ENCODE measurements at regions not wholly inside any gene's neighbourhood (a gene's known extent, or its start where the extent isn't known, plus 50 kb on each side); places are given as distances from the start of the nearest gene placed in this dataset.
"Not testable (repeated sequence)": the region's sequence is repeated elsewhere in the genome, so short reads cannot be mapped to it uniquely, and the experiment has no call there.

DNA sequence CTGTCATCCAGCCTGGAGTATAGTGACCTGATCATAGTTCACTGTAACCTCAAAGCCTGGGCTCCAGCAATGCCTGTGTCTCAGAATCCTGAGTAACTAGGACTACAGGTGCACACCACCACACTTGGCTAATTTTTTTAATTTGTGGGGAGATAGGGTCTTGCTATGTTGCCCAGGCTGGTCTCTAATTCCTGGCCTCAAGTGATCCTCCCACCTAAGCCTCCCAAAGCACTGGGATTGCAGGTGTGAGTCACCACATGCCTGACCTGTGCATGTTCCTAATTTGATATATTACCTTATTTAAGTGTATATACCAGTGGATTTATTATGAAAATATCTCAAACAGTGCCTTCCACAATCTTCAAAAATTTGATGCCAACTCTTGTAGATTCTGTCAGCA lies 123.6 kb upstream of the XIRP2 start:
- TF ChIP-seq, protein P1, sequence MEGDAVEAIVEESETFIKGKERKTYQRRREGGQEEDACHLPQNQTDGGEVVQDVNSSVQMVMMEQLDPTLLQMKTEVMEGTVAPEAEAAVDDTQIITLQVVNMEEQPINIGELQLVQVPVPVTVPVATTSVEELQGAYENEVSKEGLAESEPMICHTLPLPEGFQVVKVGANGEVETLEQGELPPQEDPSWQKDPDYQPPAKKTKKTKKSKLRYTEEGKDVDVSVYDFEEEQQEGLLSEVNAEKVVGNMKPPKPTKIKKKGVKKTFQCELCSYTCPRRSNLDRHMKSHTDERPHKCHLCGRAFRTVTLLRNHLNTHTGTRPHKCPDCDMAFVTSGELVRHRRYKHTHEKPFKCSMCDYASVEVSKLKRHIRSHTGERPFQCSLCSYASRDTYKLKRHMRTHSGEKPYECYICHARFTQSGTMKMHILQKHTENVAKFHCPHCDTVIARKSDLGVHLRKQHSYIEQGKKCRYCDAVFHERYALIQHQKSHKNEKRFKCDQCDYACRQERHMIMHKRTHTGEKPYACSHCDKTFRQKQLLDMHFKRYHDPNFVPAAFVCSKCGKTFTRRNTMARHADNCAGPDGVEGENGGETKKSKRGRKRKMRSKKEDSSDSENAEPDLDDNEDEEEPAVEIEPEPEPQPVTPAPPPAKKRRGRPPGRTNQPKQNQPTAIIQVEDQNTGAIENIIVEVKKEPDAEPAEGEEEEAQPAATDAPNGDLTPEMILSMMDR (IDR thresholded peaks at IDR 0.05), result no peak
- no peak for DNase-seq (ENCODE audit: low spot score)
- no peaks in the 10 kb centered on the region for H3K27me3 ChIP-seq
- no peaks in the 10 kb centered on the region for H3K9me3 ChIP-seq
- no peak overlapping the region for H3K27ac ChIP-seq
- H3K4me3 ChIP-seq, result no peak overlapping the region
- H3K4me1 ChIP-seq, result no peaks in the 10 kb centered on the region
- no peaks in the 10 kb centered on the region for H3K36me3 ChIP-seq

DNA sequence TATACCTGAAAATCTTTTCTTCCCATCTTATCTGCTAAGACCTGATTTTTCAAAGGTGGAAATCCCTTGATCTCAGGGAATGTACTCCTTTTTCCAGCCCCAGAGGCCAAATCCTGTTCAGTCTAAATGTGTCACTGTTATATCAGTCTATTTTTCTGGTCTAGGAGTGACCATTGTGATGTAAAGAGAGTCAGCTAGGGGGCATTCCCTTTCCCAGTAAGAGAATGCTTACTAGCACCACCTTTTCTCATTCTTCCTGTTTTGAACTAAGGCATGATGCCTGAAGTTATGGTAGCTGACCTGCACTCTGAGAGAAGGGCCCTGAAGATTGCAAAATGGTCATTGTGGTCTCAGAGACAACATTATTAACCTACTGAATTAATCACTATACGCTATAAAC lies 124.1 kb upstream of the XIRP2 start:
- H3K27me3 ChIP-seq, result no peaks in the 10 kb centered on the region
- H3K9me3 ChIP-seq, result no peaks in the 10 kb centered on the region
- H3K27ac ChIP-seq, result no peak overlapping the region
- no peak overlapping the region for H3K4me3 ChIP-seq
- H3K4me1 ChIP-seq, result no peaks in the 10 kb centered on the region
- TF ChIP-seq, protein P1 (IDR thresholded peaks at IDR 0.05), result no peak
- no peak for DNase-seq (ENCODE audit: low spot score)
- H3K36me3 ChIP-seq, result no peaks in the 10 kb centered on the region

DNA sequence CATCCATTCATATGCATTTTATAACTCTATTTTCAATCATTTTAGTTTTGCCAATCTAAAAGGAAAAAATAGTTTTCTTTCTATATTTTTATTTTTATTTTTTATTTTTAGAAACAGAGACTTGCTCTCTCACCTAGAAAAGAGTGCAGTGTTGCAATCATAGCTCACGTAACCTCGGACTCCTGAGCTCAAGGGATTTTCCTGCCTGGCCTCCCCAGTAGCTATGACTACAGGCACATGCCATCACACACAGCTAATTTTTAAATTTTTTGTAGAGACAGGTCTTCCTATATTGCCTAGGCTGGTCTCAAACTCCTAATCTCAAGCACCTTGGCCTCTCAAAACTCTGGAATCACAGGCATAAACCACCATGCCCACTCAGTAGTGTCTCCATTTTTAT lies 125.5 kb upstream of the XIRP2 start:
- TF ChIP-seq, protein P1 (IDR thresholded peaks at IDR 0.05), result no peak
- Histone ChIP-seq H3K36me3 (no peaks in the 10 kb centered on the region), H3K9me3 (no peaks in the 10 kb centered on the region), H3K4me3 (no peak overlapping the region), H3K27me3 (no peaks in the 10 kb centered on the region), H3K4me1 (no peaks in the 10 kb centered on the region), H3K27ac (no peak overlapping the region)
- DNase-seq (ENCODE audit: low spot score), result no peak

DNA sequence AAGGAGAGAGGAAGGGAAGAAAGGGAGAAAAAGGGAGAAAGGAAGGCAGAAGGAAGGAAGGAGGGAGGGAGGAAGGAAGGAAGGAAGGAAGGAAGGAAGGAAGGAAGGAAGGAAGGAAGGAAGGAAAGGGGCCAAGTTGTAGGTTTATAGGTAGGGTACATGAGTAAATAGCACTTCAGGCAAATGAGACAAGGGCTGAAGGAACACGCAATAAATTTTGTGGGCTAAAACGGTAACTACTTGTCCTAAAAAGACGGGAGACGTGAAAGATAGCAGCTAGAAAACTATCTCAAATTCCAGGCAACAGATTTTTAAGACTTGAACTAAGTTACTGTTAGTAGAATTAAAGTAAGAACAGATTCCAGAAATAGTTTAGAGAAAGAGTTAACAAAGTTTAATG lies 129.3 kb upstream of the XIRP2 start:
- TF ChIP-seq, protein P1 (IDR thresholded peaks at IDR 0.05), result no peak
- no peaks in the 10 kb centered on the region for H3K9me3 ChIP-seq

DNA sequence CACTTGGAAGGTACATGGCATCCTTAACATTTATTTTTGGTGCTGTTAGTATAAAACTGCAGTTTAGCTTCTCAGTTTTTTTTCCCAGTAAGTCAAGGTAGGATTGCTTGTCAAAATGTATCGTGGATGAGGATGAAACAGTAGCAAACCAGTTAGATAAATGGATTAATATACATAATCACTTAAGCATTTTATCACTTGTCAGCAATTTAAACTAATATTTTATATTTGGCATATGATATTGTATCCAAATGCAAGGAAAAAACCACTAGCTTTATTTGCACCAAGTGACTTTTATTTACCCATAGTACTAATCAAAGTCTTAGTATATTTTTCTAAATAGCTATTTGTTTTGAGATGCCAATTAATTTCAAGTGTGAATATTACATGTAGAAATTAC lies 137.7 kb upstream of the XIRP2 start:
- Histone ChIP-seq H3K4me3 (no peak overlapping the region), H3K36me3 (no peaks in the 10 kb centered on the region), H3K27ac (no peak overlapping the region), H3K9me3 (peaks cover 0 to 24% of the 10 kb centered on the region in 2 donors), H3K27me3 (no peaks in the 10 kb centered on the region), H3K4me1 (no peaks in the 10 kb centered on the region)
- DNase-seq (ENCODE audit: low spot score), result no peak
- TF ChIP-seq, protein P1 (IDR thresholded peaks at IDR 0.05), result no peak

More for the DNA sequence above, 129.3 kb upstream of the XIRP2 start:
- Histone ChIP-seq H3K36me3 (no peaks in the 10 kb centered on the region), H3K4me1 (no peaks in the 10 kb centered on the region), H3K27ac (no peak overlapping the region), H3K27me3 (no peaks in the 10 kb centered on the region), H3K4me3 (no peak overlapping the region)
- no peak for DNase-seq (ENCODE audit: low spot score)

DNA sequence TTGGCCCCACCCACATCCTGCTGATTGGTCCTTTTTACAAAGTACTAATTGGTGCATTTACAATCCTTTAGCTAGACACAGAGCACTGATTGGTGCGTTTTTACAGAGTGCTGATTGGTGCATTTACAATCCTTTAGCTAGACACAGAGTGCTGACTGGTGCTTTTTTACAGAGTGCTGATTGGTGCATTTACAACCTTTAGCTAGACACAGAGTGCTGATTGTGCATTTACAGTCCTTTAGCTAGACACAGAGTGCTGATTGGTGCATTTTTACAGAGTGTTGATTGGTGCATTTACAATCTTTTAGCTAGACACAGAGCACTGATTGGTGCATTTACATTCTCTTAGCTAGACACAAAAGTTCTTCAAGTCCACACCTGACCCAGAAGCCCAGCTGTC lies 144.2 kb upstream of the XIRP2 start:
- H3K9me3 ChIP-seq, result peaks cover 6 to 69% of the 10 kb centered on the region in 2 donors
- H3K4me3 ChIP-seq; DNase-seq (ENCODE audit: low spot score); H3K27ac ChIP-seq; H3K36me3 ChIP-seq; H3K4me1 ChIP-seq; H3K27me3 ChIP-seq: not testable (repeated sequence)

DNA sequence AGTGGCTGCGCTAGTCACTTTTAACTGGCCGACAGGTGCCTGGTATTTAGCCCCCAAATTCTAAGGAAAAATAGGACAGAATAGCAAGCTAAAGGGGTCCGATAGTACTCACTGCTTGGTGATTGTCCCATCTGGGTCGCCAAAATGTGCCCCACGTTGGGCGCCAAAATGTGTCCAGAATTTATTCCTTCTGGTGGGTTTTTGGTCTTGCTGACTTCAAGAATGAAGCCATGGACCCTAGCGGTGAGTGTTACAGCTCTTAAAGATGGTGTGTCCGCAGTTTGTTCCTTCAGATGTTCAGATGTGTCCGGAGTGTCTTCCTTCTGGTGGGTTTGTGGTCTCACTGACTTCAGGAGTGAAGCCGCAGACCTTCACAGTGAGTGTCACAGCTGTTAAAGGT lies 144.8 kb upstream of the XIRP2 start:
- peaks cover 6 to 71% of the 10 kb centered on the region in 2 donors for H3K9me3 ChIP-seq
- DNase-seq (ENCODE audit: low spot score); H3K27me3 ChIP-seq; H3K4me1 ChIP-seq; H3K4me3 ChIP-seq; H3K27ac ChIP-seq; H3K36me3 ChIP-seq: not testable (repeated sequence)
